Kidney (tissue), 13 donors: ENCODE measurements at regions not wholly inside any gene's neighbourhood (a gene's known extent, or its start where the extent isn't known, plus 50 kb on each side); places are given as distances from the start of the nearest gene placed in this dataset.
A peak's percentile ranks its signal among the peaks of the same experiment; 100 is the strongest.

ENCODE experiments used
- DNase-seq, 5 donors: peaks; one replicate each; pipeline ENCODE4 v3.0.0-alpha.2; 2013 to 2020
- FAIRE-seq: peaks from 2 replicates; lab custom pipeline; 2012; peaks lifted over from hg19 to GRCh38; lab: Jason Lieb, UNC
- H3K27ac ChIP-seq, 2 donors: one replicate each; pipeline ENCODE4 v1.7.0; 2013; ENCODE audit warnings: low read depth in 2 of 2, low read length in 2 of 2, inconsistent platforms in 1 of 2
- H3K27me3 ChIP-seq: one replicate; pipeline ENCODE4 v1.7.1; 2013; ENCODE audit warnings: low read length, inconsistent platforms; ENCODE audit not compliant: control insufficient read depth, insufficient read depth
- H3K36me3 ChIP-seq, 3 donors: one replicate each; pipeline versions ENCODE4 v1.7.0 to v1.7.1; 2013; ENCODE audit warnings: low read length in 3 of 3, control low read depth in 1 of 3, inconsistent platforms in 1 of 3; ENCODE audit not compliant: insufficient read depth in 3 of 3, control insufficient read depth in 2 of 3
- H3K4me1 ChIP-seq, 3 donors: one replicate each; pipeline versions ENCODE4 v1.7.0 to v1.7.1; 2013; ENCODE audit warnings: low read length in 3 of 3, inconsistent platforms in 1 of 3, low read depth in 1 of 3; ENCODE audit not compliant: control insufficient read depth in 2 of 3, insufficient read depth in 2 of 3
- H3K4me3 ChIP-seq, 3 donors: one replicate each; pipeline versions ENCODE4 v1.7.0 to v1.8.1; 2013; ENCODE audit warnings: low read length in 3 of 3, control low read depth in 1 of 3, inconsistent platforms in 1 of 3
- H3K9ac ChIP-seq, 3 donors: one replicate each; pipeline versions ENCODE4 v1.7.0 to v1.7.1; 2013; ENCODE audit warnings: low read length in 3 of 3, control low read depth in 1 of 3, inconsistent platforms in 1 of 3
- H3K9me3 ChIP-seq, 3 donors: one replicate each; pipeline versions ENCODE4 v1.7.0 to v1.7.1; 2013; ENCODE audit warnings: low read length in 3 of 3, control low read depth in 1 of 3, inconsistent platforms in 1 of 3; ENCODE audit not compliant: control insufficient read depth in 2 of 3, insufficient read depth in 1 of 3
- CTCF ChIP-seq: IDR thresholded peaks from 3 replicates; pipeline ENCODE4 v1.5.1; 2012; ENCODE audit warnings: mild to moderate bottlenecking, moderate library complexity, borderline replicate concordance; ENCODE audit not compliant: insufficient read depth; ENCODE audit errors: extremely low read depth
- intact Hi-C: fragments of 100-400 bp; cut with DNase I; formaldehyde crosslinking; loops from one replicate; pipeline ENCODE4 v1.11.1; 2022
- donor health status: control.
- donor health status: control.
- donor health status: control.
- donor health status: control.
- donor health status: control.
- donor health status: DM: yes; HTN: yes; CAD: no.
- donor health status: Normal renal cell carcinoma (clear cell type).

- no peaks in the 10 kb centered on the region for H3K4me1 ChIP-seq
- H3K9me3 ChIP-seq: no peaks in the 10 kb centered on the region
- no peaks in the 10 kb centered on the region for H3K27me3 ChIP-seq
- no peak overlapping the region for H3K4me3 ChIP-seq
- no peaks in the 10 kb centered on the region for H3K36me3 ChIP-seq
- FAIRE-seq: no peak
- DNase-seq: no peak
- no peak overlapping the region for H3K27ac ChIP-seq
- no peak for TF ChIP-seq CTCF
- intact Hi-C loops: no loop called here
- H3K9ac ChIP-seq: no peak overlapping the region
Measured at GRCh38 chr5:152625696-152626095, 220.6 kb upstream of the NMUR2 start.

GRCh38 chr5:152631221-152631620 lies 226.1 kb upstream of the NMUR2 start:
- DNase-seq (no peak), FAIRE-seq (no peak)
- no peaks in the 10 kb centered on the region for H3K27me3 ChIP-seq
- H3K36me3 ChIP-seq: no peaks in the 10 kb centered on the region
- intact Hi-C loops: no loop called here
- H3K9me3 ChIP-seq: no peaks in the 10 kb centered on the region
- no peak for TF ChIP-seq CTCF
- no peak overlapping the region for H3K27ac ChIP-seq
- peaks cover 0 to 15% (median 3%) of the 10 kb centered on the region in 3 donors for H3K4me1 ChIP-seq
- no peak overlapping the region for H3K4me3 ChIP-seq
- no peak overlapping the region for H3K9ac ChIP-seq

- intact Hi-C loops: no loop called here
- no peaks in the 10 kb centered on the region for H3K36me3 ChIP-seq
- peaks cover 0 to 15% (median 3%) of the 10 kb centered on the region in 3 donors for H3K4me1 ChIP-seq
- no peaks in the 10 kb centered on the region for H3K27me3 ChIP-seq
- no peak for TF ChIP-seq CTCF
- H3K9me3 ChIP-seq: no peaks in the 10 kb centered on the region
- H3K27ac ChIP-seq: no peak overlapping the region
- no peak overlapping the region for H3K4me3 ChIP-seq
- FAIRE-seq (no peak), DNase-seq (peak in 3 of 5 donors; percentile 22 to 75 (median 64))
- no peak overlapping the region for H3K9ac ChIP-seq
Measured at GRCh38 chr5:152632360-152632759, 227.3 kb upstream of the NMUR2 start.

GRCh38 chr5:152634586-152634985 lies 229.5 kb upstream of the NMUR2 start:
- no peak for FAIRE-seq
- peak; percentile 43 to 77 (median 60) for DNase-seq
- Histone ChIP-seq H3K4me1 (peaks cover 0 to 15% (median 3%) of the 10 kb centered on the region in 3 donors), H3K27me3 (no peaks in the 10 kb centered on the region), H3K9ac (no peak overlapping the region), H3K4me3 (no peak overlapping the region), H3K9me3 (no peaks in the 10 kb centered on the region), H3K27ac (no peak overlapping the region), H3K36me3 (no peaks in the 10 kb centered on the region)
- TF ChIP-seq CTCF: no peak
- intact Hi-C loops: no loop called here
